NCI-H2196 treated with DMSO at 0.1 percent for 48 hours (cell line): ENCODE measurements at regions not wholly inside any gene's neighbourhood (a gene's known extent, or its start where the extent isn't known, plus 50 kb on each side); places are given as distances from the start of the nearest gene placed in this dataset.

ENCODE experiments used
- DNase-seq: peaks from one replicate; lab custom pipeline; 2025; ENCODE audit not compliant: unreplicated experiment; lab: John Stamatoyannopoulos, UW

- DNase-seq = no peak
These were observed 63.5 kb downstream of the ENC1 start for GRCh38 chr5:74576941-74577456.

GRCh38 chr5:74575741-74576538 is 64.6 kb downstream of the ENC1 start:
- no peak for DNase-seq

- no peak for DNase-seq
These were observed 70.3 kb downstream of the ENC1 start for GRCh38 chr5:74570250-74570649.

GRCh38 chr5:74567411-74567995 is 73.0 kb downstream of the ENC1 start:
- no peak for DNase-seq

- no peak for DNase-seq
These were observed 78.4 kb downstream of the ENC1 start for GRCh38 chr5:74562122-74562521.

GRCh38 chr5:74560245-74560644 is 80.3 kb downstream of the ENC1 start:
- no peak for DNase-seq

- no peak for DNase-seq
These were observed 83.6 kb downstream of the ENC1 start for GRCh38 chr5:74556631-74557595.

- DNase-seq = no peak
These were observed 84.5 kb downstream of the ENC1 start for GRCh38 chr5:74556006-74556405.

GRCh38 chr5:74552101-74552500 is 88.4 kb downstream of the ENC1 start:
- DNase-seq = no peak

- DNase-seq = no peak
These were observed 89.6 kb downstream of the ENC1 start for GRCh38 chr5:74550927-74551326.

- no peak for DNase-seq
These were observed 91.1 kb downstream of the ENC1 start for GRCh38 chr5:74549384-74549783.

GRCh38 chr5:74546796-74547195 is 93.7 kb downstream of the ENC1 start:
- no peak for DNase-seq

GRCh38 chr5:74544811-74545210 is 95.7 kb downstream of the ENC1 start:
- no peak for DNase-seq

- DNase-seq = no peak
These were observed 97.1 kb downstream of the ENC1 start for GRCh38 chr5:74543162-74543995.

- no peak for DNase-seq
These were observed 98.0 kb downstream of the ENC1 start for GRCh38 chr5:74542482-74542881.

- no peak for DNase-seq
These were observed 99.1 kb downstream of the ENC1 start for GRCh38 chr5:74541381-74541781.

- no peak for DNase-seq
These were observed 99.9 kb downstream of the ENC1 start for GRCh38 chr5:74540622-74541021.

- no peak for DNase-seq
These were observed 100.5 kb downstream of the ENC1 start for GRCh38 chr5:74539986-74540385.

- DNase-seq = no peak
These were observed 102.3 kb downstream of the ENC1 start for GRCh38 chr5:74538206-74538661.

GRCh38 chr5:74536658-74537057 is 103.9 kb downstream of the ENC1 start:
- no peak for DNase-seq
